Neutrophil (primary cell): ENCODE measurements at regions not wholly inside any gene's neighbourhood (a gene's known extent, or its start where the extent isn't known, plus 50 kb on each side); places are given as distances from the start of the nearest gene placed in this dataset.

Source experiments
- H3K27ac ChIP-seq: fragments of 200-600 bp; sonication (generic); 2 replicates; pipeline ENCODE4 v1.5.1; 2016; ENCODE audit warnings: mild to moderate bottlenecking, moderate library complexity
- H3K27me3 ChIP-seq: fragments of 200-600 bp; sonication (generic); 2 replicates; pipeline ENCODE4 v1.6.0; 2016; ENCODE audit warnings: mild to moderate bottlenecking
- H3K36me3 ChIP-seq: fragments of 200-600 bp; sonication (generic); 2 replicates; pipeline ENCODE4 v1.5.1; 2017
- H3K4me1 ChIP-seq, 2 experiments: fragments of 200-600 bp in 1 of 2; sonication (generic) in 1 of 2; 1 replicate in 1 of 2; 2 replicates in 1 of 2; pipeline versions ENCODE4 v1.5.1 to v1.6.1; 2013 to 2016; ENCODE audit warnings: low read depth in 1 of 2, low read length in 1 of 2, mild to moderate bottlenecking in 1 of 2, moderate library complexity in 1 of 2; ENCODE audit not compliant: control insufficient read depth in 1 of 2, insufficient read depth in 1 of 2
- H3K4me3 ChIP-seq, 2 experiments: fragments of 200-600 bp in 1 of 2; sonication (generic) in 1 of 2; 1 replicate in 1 of 2; 2 replicates in 1 of 2; pipeline ENCODE4 v1.5.1; 2013 to 2016; ENCODE audit warnings: low read depth in 1 of 2, low read length in 1 of 2, mild to moderate bottlenecking in 1 of 2, moderate library complexity in 1 of 2
- H3K9me3 ChIP-seq: fragments of 200-600 bp; sonication (generic); 2 replicates; pipeline ENCODE4 v1.5.1; 2016
- TF ChIP-seq, protein P1 (sequence below): fragments of 200-600 bp; sonication (generic); IDR thresholded peaks from 2 replicates; pipeline ENCODE4 v1.5.1; 2016; ENCODE audit warnings: antibody characterized with exemption

DNA sequence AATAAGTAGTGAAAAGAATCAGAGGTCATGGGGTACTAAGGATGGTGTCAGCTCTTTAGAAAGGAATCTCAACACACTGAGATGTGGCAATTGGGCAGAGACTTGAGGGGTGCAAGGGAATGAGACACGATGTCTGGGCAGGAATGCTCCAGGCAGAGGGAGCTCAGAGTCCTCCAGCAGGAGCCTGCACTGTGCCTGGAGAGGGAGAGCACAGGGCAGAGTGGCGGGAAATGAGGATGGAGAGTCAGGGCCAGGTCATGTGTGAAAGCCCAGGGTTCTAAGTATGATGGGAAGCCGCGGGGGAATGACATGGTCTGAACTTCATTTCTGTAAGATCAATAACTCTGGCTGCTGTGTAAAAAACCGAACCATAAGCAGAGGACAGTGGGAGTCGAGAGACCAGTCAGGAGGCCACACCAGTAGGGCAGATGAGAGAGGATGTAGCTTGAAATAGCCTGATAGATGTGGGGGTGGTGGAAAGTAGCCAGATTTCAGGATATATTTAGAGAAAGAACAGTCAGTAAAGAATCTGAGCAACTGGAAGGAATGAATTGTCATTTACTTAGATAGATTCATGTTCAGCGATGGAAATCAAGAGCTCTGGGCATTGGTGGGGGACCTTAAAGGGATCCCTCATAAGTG is 133.4 kb upstream of the DTNBP1 start:
- no peak overlapping the region for H3K4me3 ChIP-seq
- no peaks in the 10 kb centered on the region for H3K36me3 ChIP-seq
- H3K4me1 ChIP-seq: no peaks in the 10 kb centered on the region
- TF ChIP-seq, protein P1, sequence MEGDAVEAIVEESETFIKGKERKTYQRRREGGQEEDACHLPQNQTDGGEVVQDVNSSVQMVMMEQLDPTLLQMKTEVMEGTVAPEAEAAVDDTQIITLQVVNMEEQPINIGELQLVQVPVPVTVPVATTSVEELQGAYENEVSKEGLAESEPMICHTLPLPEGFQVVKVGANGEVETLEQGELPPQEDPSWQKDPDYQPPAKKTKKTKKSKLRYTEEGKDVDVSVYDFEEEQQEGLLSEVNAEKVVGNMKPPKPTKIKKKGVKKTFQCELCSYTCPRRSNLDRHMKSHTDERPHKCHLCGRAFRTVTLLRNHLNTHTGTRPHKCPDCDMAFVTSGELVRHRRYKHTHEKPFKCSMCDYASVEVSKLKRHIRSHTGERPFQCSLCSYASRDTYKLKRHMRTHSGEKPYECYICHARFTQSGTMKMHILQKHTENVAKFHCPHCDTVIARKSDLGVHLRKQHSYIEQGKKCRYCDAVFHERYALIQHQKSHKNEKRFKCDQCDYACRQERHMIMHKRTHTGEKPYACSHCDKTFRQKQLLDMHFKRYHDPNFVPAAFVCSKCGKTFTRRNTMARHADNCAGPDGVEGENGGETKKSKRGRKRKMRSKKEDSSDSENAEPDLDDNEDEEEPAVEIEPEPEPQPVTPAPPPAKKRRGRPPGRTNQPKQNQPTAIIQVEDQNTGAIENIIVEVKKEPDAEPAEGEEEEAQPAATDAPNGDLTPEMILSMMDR: no peak
- no peak overlapping the region for H3K27ac ChIP-seq
- H3K9me3 ChIP-seq: no peaks in the 10 kb centered on the region
- no peaks in the 10 kb centered on the region for H3K27me3 ChIP-seq

DNA sequence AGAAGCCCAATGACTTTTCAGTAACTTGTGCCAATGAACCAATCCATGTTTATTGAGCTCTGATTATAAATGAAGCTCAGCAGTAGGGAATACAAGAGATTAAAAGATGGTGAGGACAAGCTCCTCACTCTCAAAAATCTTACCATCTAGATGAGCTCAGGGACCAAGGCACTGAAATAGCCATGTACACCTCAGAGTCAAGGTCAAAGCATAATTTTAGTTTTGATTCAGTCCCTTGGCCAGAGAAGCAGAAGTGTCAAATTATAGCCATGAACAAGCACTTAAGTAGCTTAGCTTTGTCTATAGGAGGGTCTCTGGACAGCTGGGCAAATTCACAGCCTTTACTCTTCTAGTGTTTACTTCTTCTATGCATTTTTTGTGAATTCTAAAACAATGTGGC is 131.0 kb upstream of the DTNBP1 start:
- no peaks in the 10 kb centered on the region for H3K36me3 ChIP-seq
- H3K9me3 ChIP-seq: no peaks in the 10 kb centered on the region
- H3K27me3 ChIP-seq: no peaks in the 10 kb centered on the region
- no peak overlapping the region for H3K27ac ChIP-seq
- H3K4me3 ChIP-seq: no peak overlapping the region
- no peaks in the 10 kb centered on the region for H3K4me1 ChIP-seq
- TF ChIP-seq, protein P1: no peak

DNA sequence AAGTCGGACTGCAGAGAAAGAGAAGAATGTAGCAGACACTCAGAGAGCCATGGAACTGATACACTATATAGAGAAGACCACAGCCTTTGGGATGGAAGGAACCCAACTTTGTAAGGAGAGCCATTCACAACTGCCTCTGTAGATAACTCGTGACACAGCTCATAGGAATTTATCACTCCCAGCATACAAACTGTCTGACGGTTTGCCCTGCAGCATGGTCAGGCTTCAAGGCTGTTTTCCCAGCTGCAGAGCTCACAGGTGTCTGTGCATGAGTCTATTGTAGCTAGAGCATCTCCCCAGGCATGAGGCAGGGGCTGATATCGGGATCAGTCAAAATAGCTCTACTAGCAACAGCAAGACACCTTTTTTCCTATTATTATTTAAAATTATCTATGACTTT is 130.5 kb upstream of the DTNBP1 start:
- Histone ChIP-seq H3K4me3 (no peak overlapping the region), H3K36me3 (no peaks in the 10 kb centered on the region), H3K27ac (no peak overlapping the region), H3K9me3 (no peaks in the 10 kb centered on the region), H3K4me1 (no peaks in the 10 kb centered on the region), H3K27me3 (no peaks in the 10 kb centered on the region)
- TF ChIP-seq, protein P1: no peak

DNA sequence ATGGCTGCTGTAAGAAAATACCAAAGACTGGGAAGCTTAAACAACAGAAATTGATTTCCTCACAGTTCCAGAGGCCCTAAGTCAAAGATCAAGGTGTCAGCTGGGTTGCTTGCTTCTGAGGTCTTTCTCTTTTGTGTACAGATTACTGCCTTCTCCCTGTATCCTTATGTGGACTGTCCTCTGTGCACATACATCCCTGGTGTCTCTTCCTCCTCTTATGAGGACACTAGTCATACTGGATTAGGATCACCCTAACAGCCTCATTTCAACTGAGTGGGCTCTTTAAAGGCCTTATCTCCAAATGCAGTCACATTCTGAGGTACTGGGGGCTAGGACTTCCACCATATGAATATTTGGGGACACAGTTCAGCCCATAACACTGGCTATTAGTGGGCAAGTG is 130.0 kb upstream of the DTNBP1 start:
- Histone ChIP-seq H3K9me3 (no peaks in the 10 kb centered on the region), H3K36me3 (no peaks in the 10 kb centered on the region), H3K27me3 (no peaks in the 10 kb centered on the region), H3K4me3 (no peak overlapping the region), H3K27ac (no peak overlapping the region), H3K4me1 (no peaks in the 10 kb centered on the region)
- TF ChIP-seq, protein P1: no peak

DNA sequence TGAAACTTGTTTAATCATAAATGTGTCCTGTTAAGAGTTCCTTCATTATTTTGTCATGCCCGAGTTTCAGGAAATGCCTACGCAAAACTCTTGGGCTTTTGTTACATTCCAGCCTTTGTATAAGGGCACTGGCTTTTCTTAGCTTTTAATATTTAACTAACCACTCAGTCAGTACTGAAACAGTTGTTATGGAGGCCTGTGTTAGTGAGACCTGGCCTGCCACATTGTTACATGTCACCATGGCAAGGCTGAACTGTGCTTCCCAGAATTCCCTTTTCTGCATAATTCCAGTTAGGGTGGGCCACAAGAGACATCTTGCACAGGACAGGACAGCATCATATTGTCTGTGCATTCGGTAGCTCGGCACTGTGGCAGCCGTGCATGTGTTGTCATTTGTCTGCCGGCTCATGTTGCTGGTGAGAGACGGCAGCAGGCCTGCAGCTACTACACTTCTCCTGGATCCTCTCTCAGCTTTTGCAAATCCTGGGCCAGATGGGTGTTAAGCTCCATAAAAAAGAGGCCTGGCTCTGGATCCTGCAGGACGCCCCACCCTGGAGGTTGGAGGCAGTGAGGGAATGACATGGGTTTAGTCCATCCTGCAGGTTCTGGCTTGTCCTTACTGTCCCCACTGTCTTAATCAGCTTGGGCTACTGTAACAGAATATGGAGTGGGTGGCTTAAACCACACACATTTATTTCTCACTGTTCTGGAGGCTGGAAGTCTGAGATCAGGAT is 128.8 kb upstream of the DTNBP1 start:
- no peak overlapping the region for H3K4me3 ChIP-seq
- H3K27ac ChIP-seq: no peak overlapping the region
- no peaks in the 10 kb centered on the region for H3K27me3 ChIP-seq
- H3K36me3 ChIP-seq: no peaks in the 10 kb centered on the region
- no peaks in the 10 kb centered on the region for H3K9me3 ChIP-seq
- no peaks in the 10 kb centered on the region for H3K4me1 ChIP-seq
- TF ChIP-seq, protein P1: no peak
